MM.1S (cell line): ENCODE measurements at regions not wholly inside any gene's neighbourhood (a gene's known extent, or its start where the extent isn't known, plus 50 kb on each side); places are given as distances from the start of the nearest gene placed in this dataset.

Experiments
- CTCF ChIP-seq: fragments of 300-600 bp; sonication (generic); IDR thresholded peaks from 2 replicates; pipeline ENCODE4 v1.5.1; 2016; ENCODE audit warnings: antibody characterized with exemption, low read length, mixed read lengths
- EZH2 ChIP-seq: fragments of 300-600 bp; sonication (generic); optimal IDR thresholded peaks from 2 replicates; pipeline ENCODE3; 2017; ENCODE audit warnings: low read depth, mild to moderate bottlenecking, antibody characterized with exemption, low read length, mixed read lengths

DNA sequence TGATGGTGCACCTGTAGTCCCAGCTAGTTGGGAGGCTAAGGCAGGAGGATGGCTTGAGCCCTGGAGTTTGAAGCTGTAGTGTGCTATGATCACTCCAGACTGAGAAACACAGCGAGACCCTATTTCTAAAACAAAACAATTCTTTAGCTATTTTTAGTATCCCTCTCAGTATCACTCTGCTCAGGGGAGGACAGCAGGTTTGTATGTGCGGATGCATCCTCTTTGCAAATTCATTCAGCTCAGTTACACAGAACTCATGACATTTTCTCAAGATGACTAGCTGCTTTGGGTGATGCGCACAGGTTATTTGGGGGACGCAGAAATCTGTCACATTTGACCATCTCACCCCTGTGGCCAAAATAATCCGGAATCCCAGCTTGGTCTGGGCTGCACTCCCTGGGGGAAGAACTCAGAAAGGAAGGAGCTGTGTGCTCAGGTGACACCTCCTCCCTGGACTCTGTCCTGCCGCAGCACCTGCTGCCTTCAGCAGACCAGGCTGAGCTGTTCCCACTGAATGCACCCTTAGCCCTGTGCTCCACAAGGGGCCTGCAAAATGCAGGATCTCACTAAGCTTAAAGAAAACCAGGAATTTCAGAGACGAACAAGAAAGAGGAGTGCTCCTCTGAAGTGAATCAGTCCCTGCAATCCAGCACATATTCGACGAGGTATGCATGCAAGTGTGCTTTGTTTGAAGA is 89.5 kb upstream of the PGBD5 start:
- TF ChIP-seq CTCF, result no peak
- TF ChIP-seq EZH2, result no peak
